Adrenal gland (tissue), 9 donors: ENCODE measurements at regions not wholly inside any gene's neighbourhood (a gene's known extent, or its start where the extent isn't known, plus 50 kb on each side); places are given as distances from the start of the nearest gene placed in this dataset.

Experiments
- DNase-seq, 7 donors: peaks; one replicate each; pipeline ENCODE4 v3.0.0-alpha.2; 2019 to 2020
- H3K27ac ChIP-seq, 5 donors: fragments of 200-600 bp; sonication (generic) in 4 of 5; 1 replicate in 3 of 5; 2 replicates in 2 of 5; pipeline versions ENCODE4 v1.5.1 to v1.8.0; 2016 to 2020; ENCODE audit warnings: mild to moderate bottlenecking in 1 of 5
- H3K27me3 ChIP-seq: fragments of 200-600 bp; 2 replicates; pipeline ENCODE4 v1.8.0; 2021
- H3K36me3 ChIP-seq, 2 donors: fragments of 200-600 bp; replicated peaks in 1 of 2; 1 replicate in 1 of 2; 2 replicates in 1 of 2; pipeline versions ENCODE4 v1.5.1 to v1.8.0; 2018 to 2022
- H3K4me1 ChIP-seq, 2 donors: fragments of 200-600 bp; replicated peaks in 1 of 2; 1 replicate in 1 of 2; 2 replicates in 1 of 2; pipeline versions ENCODE4 v1.5.1 to v1.8.0; 2018 to 2021
- H3K4me3 ChIP-seq, 4 donors: fragments of 200-600 bp; sonication (generic) in 3 of 4; one replicate each; pipeline ENCODE4 v1.5.1; 2016 to 2018
- H3K9me3 ChIP-seq, 3 donors: fragments of 200-600 bp; sonication (generic) in 1 of 3; replicated peaks in 1 of 3; 1 replicate in 2 of 3; 2 replicates in 1 of 3; pipeline versions ENCODE4 v1.5.1 to v1.8.0; 2016 to 2021
- CTCF ChIP-seq, 6 experiments: fragments of 450-650 bp in 4 of 6; fragments of 200-600 bp in 2 of 6; sonication (generic) in 1 of 6; IDR thresholded peaks; 1 replicate in 5 of 6; 2 replicates in 1 of 6; pipeline versions ENCODE4 v1.5.1 to v1.8.0; 2016 to 2021; ENCODE audit warnings: antibody characterized with exemption in 6 of 6, mild to moderate bottlenecking in 2 of 6, moderate library complexity in 1 of 6
- POLR2A ChIP-seq, 2 donors: fragments of 450-650 bp; IDR thresholded peaks; one replicate each; pipeline ENCODE4 v1.6.1; 2017; ENCODE audit warnings: antibody characterized with exemption in 2 of 2, mild to moderate bottlenecking in 2 of 2, moderate library complexity in 1 of 2
- WGBS, 4 donors: extraction: QIAGEN DNeasy Blood & Tissue Kit in 2 of 4; methylation state at CpG; one replicate each; pipeline versions ENCODE4 v1.1.5 to v1.1.7; 2013 to 2017; 5-methylcytosine and 5-hydroxymethylcytosine counted together
- intact Hi-C, 2 donors: fragments of 100-400 bp; cut with DNase I; formaldehyde crosslinking; loops; one replicate each; pipeline versions ENCODE4 v1.14.1 to v1.15.0; 2022 to 2023
- donor health status: healthy with polysubstance abuse.
- donor health status: Bipolar disorder and iron deficiency.
- donor health status: DM: yes; HTN: yes; CAD: no.
- donor health status: DM: no; HTN: no; CAD: no.
- donor health status: DM: no; HTN: no; CAD: no.

- intact Hi-C loops = no loop called here
- Histone ChIP-seq H3K9me3 (no peaks in the 10 kb centered on the region), H3K27ac (no peak overlapping the region), H3K36me3 (no peaks in the 10 kb centered on the region), H3K27me3 (no peaks in the 10 kb centered on the region), H3K4me1 (no peaks in the 10 kb centered on the region), H3K4me3 (no peak overlapping the region)
- no peak for DNase-seq
- WGBS, 4 donors = 72 to 85% (median 79%) methylated on average over 2 of the region's 2 CpGs
- TF ChIP-seq CTCF (IDR thresholded peaks at IDR 0.05) = no peak
- no peak for TF ChIP-seq POLR2A (IDR thresholded peaks at IDR 0.05)
Observed at GRCh38 chr2:22694300-22694699, 690.7 kb upstream of the KLHL29 start.

GRCh38 chr2:22694856-22695255 lies 690.1 kb upstream of the KLHL29 start:
- TF ChIP-seq CTCF (IDR thresholded peaks at IDR 0.05) (no peak), POLR2A (IDR thresholded peaks at IDR 0.05) (no peak)
- DNase-seq = no peak
- Histone ChIP-seq H3K36me3 (no peaks in the 10 kb centered on the region), H3K27me3 (no peaks in the 10 kb centered on the region), H3K9me3 (no peaks in the 10 kb centered on the region), H3K27ac (no peak overlapping the region), H3K4me1 (no peaks in the 10 kb centered on the region), H3K4me3 (no peak overlapping the region)
- 50 to 79% (median 56%) methylated on average over 1 of the region's 1 CpG for WGBS, 4 donors
- intact Hi-C loops = no loop called here

- H3K9me3 ChIP-seq = no peaks in the 10 kb centered on the region
- no peak overlapping the region for H3K4me3 ChIP-seq
- 68 to 77% (median 73%) methylated on average over 4 of the region's 4 CpGs for WGBS, 4 donors
- no peaks in the 10 kb centered on the region for H3K27me3 ChIP-seq
- no peaks in the 10 kb centered on the region for H3K4me1 ChIP-seq
- no peak overlapping the region for H3K27ac ChIP-seq
- no peaks in the 10 kb centered on the region for H3K36me3 ChIP-seq
- no peak for DNase-seq
- intact Hi-C loops = no loop called here
- TF ChIP-seq CTCF (IDR thresholded peaks at IDR 0.05) (no peak), POLR2A (IDR thresholded peaks at IDR 0.05) (no peak)
Observed at GRCh38 chr2:22697054-22697788, 687.8 kb upstream of the KLHL29 start.

- no peaks in the 10 kb centered on the region for H3K36me3 ChIP-seq
- H3K9me3 ChIP-seq = no peaks in the 10 kb centered on the region
- intact Hi-C loops = no loop called here
- WGBS, 4 donors = 59 to 65% (median 61%) methylated on average over 2 of the region's 2 CpGs
- peak overlapping the region in 1 of 5 donors; percentile 58 for H3K27ac ChIP-seq
- H3K4me3 ChIP-seq = no peak overlapping the region
- TF ChIP-seq POLR2A (IDR thresholded peaks at IDR 0.05) (no peak), CTCF (IDR thresholded peaks at IDR 0.05) (no peak)
- H3K4me1 ChIP-seq = no peaks in the 10 kb centered on the region
- H3K27me3 ChIP-seq = no peaks in the 10 kb centered on the region
- DNase-seq = peak in 1 of 7 donors; percentile 21
Observed at GRCh38 chr2:22701561-22702160, 683.3 kb upstream of the KLHL29 start.
